ENCODE measurements at regions not wholly inside any gene's neighbourhood (a gene's known extent, or its start where the extent isn't known, plus 50 kb on each side); places are given as distances from the start of the nearest gene placed in this dataset.

DNA sequence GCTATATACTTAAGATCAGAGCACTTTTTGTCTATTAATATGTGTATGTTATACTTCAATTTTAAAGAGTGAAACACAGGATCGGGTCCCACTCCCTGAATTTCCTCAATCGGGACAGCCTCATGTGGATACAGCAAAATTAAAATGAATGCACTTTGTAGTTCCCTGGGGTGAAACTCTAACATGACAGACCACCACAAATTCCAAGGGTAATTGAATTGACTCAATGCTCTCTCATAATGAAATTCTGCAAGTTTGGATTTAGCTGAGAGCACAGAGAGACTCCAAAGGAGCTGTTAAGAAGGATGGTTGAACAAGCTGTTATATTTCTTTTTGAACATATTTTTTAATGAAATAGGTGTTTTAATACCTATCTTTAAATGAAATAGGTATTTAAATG lies 413.6 kb downstream of the GXYLT1 start:
- Histone ChIP-seq H3K14ac (ENCODE audit: low read length in 2 of 2) (no peak overlapping the region), H3K79me1 (replicated peaks; ENCODE audit: low read length, poor library complexity, severe bottlenecking) (no peaks in the 10 kb centered on the region), H2BK5ac (ENCODE audit: low read depth, low read length, poor library complexity, severe bottlenecking) (no peak overlapping the region), H3K9me3 (ENCODE audit: control insufficient read depth, low read length) (peaks cover 3% of the 10 kb centered on the region), H3K9ac (ENCODE audit: low read length) (no peak overlapping the region), H4K91ac (ENCODE audit: low read length) (no peak overlapping the region), H2BK15ac (ENCODE audit: low read depth, poor library complexity, severe bottlenecking) (no peak overlapping the region), H3K27me3 (ENCODE audit: control insufficient read depth in 1 of 2, insufficient read depth in 1 of 2, low read length in 2 of 2) (no peaks in the 10 kb centered on the region), H3K18ac (ENCODE audit: low read depth in 1 of 2, low read length in 2 of 2) (no peak overlapping the region), H3K36me3 (ENCODE audit: control insufficient read depth in 1 of 2, insufficient read depth in 2 of 2, low read depth in 1 of 2, low read length in 2 of 2) (no peaks in the 10 kb centered on the region), H4K8ac (ENCODE audit: low read length) (no peak overlapping the region), H3K4me2 (ENCODE audit: low read length, poor library complexity, severe bottlenecking) (no peak overlapping the region), H3K27ac (ENCODE audit: low read length, poor library complexity, severe bottlenecking) (no peak overlapping the region), H3K4me1 (ENCODE audit: control insufficient read depth, insufficient read depth, low read depth, low read length) (no peaks in the 10 kb centered on the region), H2BK120ac (ENCODE audit: low read depth, low read length) (no peak overlapping the region), H3K4ac (ENCODE audit: low read depth in 1 of 2, low read length in 2 of 2) (no peak overlapping the region), H3K4me3 (ENCODE audit: insufficient read depth in 1 of 2, low read depth in 1 of 2, low read length in 2 of 2) (no peak overlapping the region), H2AK5ac (ENCODE audit: low read length, severe bottlenecking) (no peak overlapping the region), H3K23ac (ENCODE audit: low read length in 2 of 2) (no peak overlapping the region), H2BK12ac (ENCODE audit: low read length in 2 of 2) (no peak overlapping the region), H2AFZ (ENCODE audit: low read depth, low read length) (no peak overlapping the region)
- no peak for DNase-seq
- no CpG with 5 or more reads among the region's 2 CpGs for WGBS

DNA sequence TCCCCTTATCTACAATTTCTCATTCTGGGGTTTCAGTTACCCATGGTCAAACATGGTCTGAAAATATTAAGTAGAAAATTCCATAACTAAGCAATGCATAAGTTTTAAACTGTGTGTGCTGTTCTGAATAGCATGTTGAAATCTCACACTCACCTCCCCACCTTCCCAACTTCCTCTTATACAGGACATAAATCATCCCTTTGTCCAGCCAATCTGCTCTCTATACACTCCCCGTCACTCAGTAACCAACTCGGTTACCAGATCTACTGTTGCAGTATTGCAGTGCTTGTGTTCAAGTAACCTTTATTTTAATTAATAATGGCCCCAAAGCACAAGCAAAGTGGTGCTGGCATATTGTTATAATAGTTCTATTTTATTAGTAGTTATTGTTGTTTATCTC lies 420.5 kb downstream of the GXYLT1 start:
- 100% methylated on average over 2 of the region's 2 CpGs for WGBS
- Histone ChIP-seq H3K18ac (ENCODE audit: low read depth in 1 of 2, low read length in 2 of 2) (no peak overlapping the region), H2AFZ (ENCODE audit: low read depth, low read length) (no peak overlapping the region), H2BK15ac (ENCODE audit: low read depth, poor library complexity, severe bottlenecking) (no peak overlapping the region), H3K14ac (ENCODE audit: low read length in 2 of 2) (no peak overlapping the region), H3K4ac (ENCODE audit: low read depth in 1 of 2, low read length in 2 of 2) (no peak overlapping the region), H3K4me1 (ENCODE audit: control insufficient read depth, insufficient read depth, low read depth, low read length) (no peaks in the 10 kb centered on the region), H3K23ac (ENCODE audit: low read length in 2 of 2) (no peak overlapping the region), H3K27me3 (ENCODE audit: control insufficient read depth in 1 of 2, insufficient read depth in 1 of 2, low read length in 2 of 2) (no peaks in the 10 kb centered on the region), H3K9me3 (ENCODE audit: control insufficient read depth, low read length) (peaks cover 3% of the 10 kb centered on the region), H2BK5ac (ENCODE audit: low read depth, low read length, poor library complexity, severe bottlenecking) (no peak overlapping the region), H4K91ac (ENCODE audit: low read length) (no peak overlapping the region), H2BK12ac (ENCODE audit: low read length in 2 of 2) (no peak overlapping the region), H2BK120ac (ENCODE audit: low read depth, low read length) (no peak overlapping the region), H3K4me2 (ENCODE audit: low read length, poor library complexity, severe bottlenecking) (no peak overlapping the region), H2AK5ac (ENCODE audit: low read length, severe bottlenecking) (no peak overlapping the region), H3K79me1 (replicated peaks; ENCODE audit: low read length, poor library complexity, severe bottlenecking) (no peaks in the 10 kb centered on the region), H3K27ac (ENCODE audit: low read length, poor library complexity, severe bottlenecking) (no peak overlapping the region), H3K36me3 (ENCODE audit: control insufficient read depth in 1 of 2, insufficient read depth in 2 of 2, low read depth in 1 of 2, low read length in 2 of 2) (no peaks in the 10 kb centered on the region), H3K4me3 (ENCODE audit: insufficient read depth in 1 of 2, low read depth in 1 of 2, low read length in 2 of 2) (no peak overlapping the region), H4K8ac (ENCODE audit: low read length) (no peak overlapping the region), H3K9ac (ENCODE audit: low read length) (no peak overlapping the region)
- DNase-seq, result no peak

DNA sequence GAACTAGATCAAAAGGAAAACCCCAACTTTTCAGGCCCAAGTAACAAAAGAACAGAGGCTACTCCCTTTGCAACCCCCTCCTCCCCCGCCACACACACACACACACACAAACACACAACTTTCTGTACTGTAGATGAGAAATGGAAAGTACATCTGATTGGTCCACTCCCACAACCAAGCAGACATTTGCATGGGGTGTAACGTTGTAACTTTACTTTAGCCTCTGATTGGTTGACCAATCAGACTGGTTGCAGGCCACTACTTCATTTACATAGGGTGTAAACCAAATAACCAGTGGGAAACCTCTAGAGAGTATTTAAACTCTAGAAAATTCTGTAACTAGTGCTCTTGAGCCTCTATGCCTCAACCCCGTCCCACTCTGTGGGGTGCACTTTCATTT lies 425.5 kb downstream of the GXYLT1 start:
- Histone ChIP-seq H2BK12ac (ENCODE audit: low read length in 2 of 2) (no peak overlapping the region), H3K27ac (ENCODE audit: low read length, poor library complexity, severe bottlenecking) (no peak overlapping the region), H3K9ac (ENCODE audit: low read length) (no peak overlapping the region), H4K8ac (ENCODE audit: low read length) (no peak overlapping the region), H3K4me1 (ENCODE audit: control insufficient read depth, insufficient read depth, low read depth, low read length) (no peaks in the 10 kb centered on the region), H3K14ac (ENCODE audit: low read length in 2 of 2) (no peak overlapping the region), H4K91ac (ENCODE audit: low read length) (no peak overlapping the region), H3K18ac (ENCODE audit: low read depth in 1 of 2, low read length in 2 of 2) (no peak overlapping the region), H2BK5ac (ENCODE audit: low read depth, low read length, poor library complexity, severe bottlenecking) (no peak overlapping the region), H3K4me2 (ENCODE audit: low read length, poor library complexity, severe bottlenecking) (no peak overlapping the region), H2AK5ac (ENCODE audit: low read length, severe bottlenecking) (no peak overlapping the region), H3K4ac (ENCODE audit: low read depth in 1 of 2, low read length in 2 of 2) (no peak overlapping the region), H3K4me3 (ENCODE audit: insufficient read depth in 1 of 2, low read depth in 1 of 2, low read length in 2 of 2) (no peak overlapping the region), H3K79me1 (replicated peaks; ENCODE audit: low read length, poor library complexity, severe bottlenecking) (no peaks in the 10 kb centered on the region), H2BK120ac (ENCODE audit: low read depth, low read length) (no peak overlapping the region), H3K27me3 (ENCODE audit: control insufficient read depth in 1 of 2, insufficient read depth in 1 of 2, low read length in 2 of 2) (no peaks in the 10 kb centered on the region), H3K9me3 (ENCODE audit: control insufficient read depth, low read length) (no peaks in the 10 kb centered on the region), H2BK15ac (ENCODE audit: low read depth, poor library complexity, severe bottlenecking) (no peak overlapping the region), H3K36me3 (ENCODE audit: control insufficient read depth in 1 of 2, insufficient read depth in 2 of 2, low read depth in 1 of 2, low read length in 2 of 2) (no peaks in the 10 kb centered on the region), H3K23ac (ENCODE audit: low read length in 2 of 2) (no peak overlapping the region), H2AFZ (ENCODE audit: low read depth, low read length) (no peak overlapping the region)
- 72% methylated on average over 3 of the region's 3 CpGs for WGBS
- DNase-seq, result no peak

DNA sequence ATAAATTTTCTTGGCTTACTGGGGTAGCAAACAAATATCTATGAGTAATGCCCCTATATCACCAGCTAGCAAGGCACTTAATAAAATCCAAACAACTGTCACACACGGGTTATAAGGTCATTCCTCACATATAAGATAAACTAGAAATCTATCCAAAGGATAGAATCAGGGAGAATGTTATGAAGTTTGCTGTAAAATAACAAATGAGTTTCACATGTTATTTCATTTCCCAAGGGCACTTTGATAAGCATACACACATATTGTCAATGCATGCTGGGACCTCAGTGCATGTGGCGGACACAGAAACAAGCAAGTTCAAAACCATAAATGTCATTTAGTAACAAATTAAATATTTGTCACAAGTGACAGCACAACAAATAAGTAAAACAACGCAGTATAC lies 429.4 kb downstream of the GXYLT1 start:
- no peak overlapping the region for H2BK120ac ChIP-seq (ENCODE audit: low read depth, low read length)
- H3K27ac ChIP-seq (ENCODE audit: low read length, poor library complexity, severe bottlenecking), result no peak overlapping the region
- no peak overlapping the region for H3K4ac ChIP-seq (ENCODE audit: low read depth in 1 of 2, low read length in 2 of 2)
- no peaks in the 10 kb centered on the region for H3K36me3 ChIP-seq (ENCODE audit: control insufficient read depth in 1 of 2, insufficient read depth in 2 of 2, low read depth in 1 of 2, low read length in 2 of 2)
- 70% methylated on average over 1 of the region's 3 CpGs for WGBS
- no peak overlapping the region for H4K91ac ChIP-seq (ENCODE audit: low read length)
- H3K4me1 ChIP-seq (ENCODE audit: control insufficient read depth, insufficient read depth, low read depth, low read length), result no peaks in the 10 kb centered on the region
- H3K23ac ChIP-seq (ENCODE audit: low read length in 2 of 2), result no peak overlapping the region
- no peak overlapping the region for H2BK5ac ChIP-seq (ENCODE audit: low read depth, low read length, poor library complexity, severe bottlenecking)
- H3K18ac ChIP-seq (ENCODE audit: low read depth in 1 of 2, low read length in 2 of 2), result no peak overlapping the region
- no peak overlapping the region for H3K4me3 ChIP-seq (ENCODE audit: insufficient read depth in 1 of 2, low read depth in 1 of 2, low read length in 2 of 2)
- no peak overlapping the region for H2AFZ ChIP-seq (ENCODE audit: low read depth, low read length)
- H3K79me1 ChIP-seq (replicated peaks; ENCODE audit: low read length, poor library complexity, severe bottlenecking), result no peaks in the 10 kb centered on the region
- no peak overlapping the region for H2BK15ac ChIP-seq (ENCODE audit: low read depth, poor library complexity, severe bottlenecking)
- H3K27me3 ChIP-seq (ENCODE audit: control insufficient read depth in 1 of 2, insufficient read depth in 1 of 2, low read length in 2 of 2), result no peaks in the 10 kb centered on the region
- no peak overlapping the region for H3K14ac ChIP-seq (ENCODE audit: low read length in 2 of 2)
- H3K4me2 ChIP-seq (ENCODE audit: low read length, poor library complexity, severe bottlenecking), result no peak overlapping the region
- no peak overlapping the region for H2BK12ac ChIP-seq (ENCODE audit: low read length in 2 of 2)
- no peaks in the 10 kb centered on the region for H3K9me3 ChIP-seq (ENCODE audit: control insufficient read depth, low read length)
- H4K8ac ChIP-seq (ENCODE audit: low read length), result no peak overlapping the region
- no peak overlapping the region for H3K9ac ChIP-seq (ENCODE audit: low read length)
- DNase-seq, result no peak
- no peak overlapping the region for H2AK5ac ChIP-seq (ENCODE audit: low read length, severe bottlenecking)

Data from mesenchymal stem cell (in vitro differentiated cells and primary cell).